HG03060 (cell line): ENCODE measurements at regions not wholly inside any gene's neighbourhood (a gene's known extent, or its start where the extent isn't known, plus 50 kb on each side); places are given as distances from the start of the nearest gene placed in this dataset.

ENCODE experiments used
- ATAC-seq: cut with Tn5 transposase; IDR thresholded peaks from one replicate; pipeline ENCODE4 v1.9.1; 2021; ENCODE audit warnings: low read depth, moderate number of reproducible peaks; ENCODE audit not compliant: unreplicated experiment

- ATAC-seq: no peak
These were observed 160.1 kb upstream of the GYPA start for GRCh38 chr4:144300616-144301015.

- no peak for ATAC-seq
These were observed 162.4 kb upstream of the GYPA start for GRCh38 chr4:144302704-144303536.

GRCh38 chr4:144304025-144304424 is 163.5 kb upstream of the GYPA start:
- ATAC-seq: no peak

GRCh38 chr4:144310535-144310934 is 170.0 kb upstream of the GYPA start:
- no peak for ATAC-seq

- ATAC-seq: no peak
These were observed 172.9 kb upstream of the GYPA start for GRCh38 chr4:144313370-144313769.

GRCh38 chr4:144316869-144317268 is 176.4 kb upstream of the GYPA start:
- no peak for ATAC-seq

GRCh38 chr4:144318797-144319196 is 178.3 kb upstream of the GYPA start:
- no peak for ATAC-seq

GRCh38 chr4:144336633-144337032 is 196.1 kb upstream of the GYPA start:
- no peak for ATAC-seq

- no peak for ATAC-seq
These were observed 197.6 kb upstream of the GYPA start for GRCh38 chr4:144338148-144338547.

- no peak for ATAC-seq
These were observed 198.3 kb upstream of the GYPA start for GRCh38 chr4:144338834-144339233.

- no peak for ATAC-seq
These were observed 200.4 kb upstream of the GYPA start for GRCh38 chr4:144340931-144341330.

GRCh38 chr4:144342949-144343760 is 202.6 kb upstream of the GYPA start:
- no peak for ATAC-seq

- no peak for ATAC-seq
These were observed 206.6 kb upstream of the GYPA start for GRCh38 chr4:144347121-144347520.

GRCh38 chr4:144350706-144351105 is 210.2 kb upstream of the GYPA start:
- ATAC-seq: no peak

- ATAC-seq: no peak
These were observed 210.8 kb upstream of the GYPA start for GRCh38 chr4:144351306-144351705.

GRCh38 chr4:144353292-144353691 is 212.8 kb upstream of the GYPA start:
- ATAC-seq: no peak

- ATAC-seq: peak; percentile 99
These were observed 215.6 kb upstream of the GYPA start for GRCh38 chr4:144355811-144356757.

GRCh38 chr4:144356941-144357381 is 216.4 kb upstream of the GYPA start:
- no peak for ATAC-seq

- no peak for ATAC-seq
These were observed 217.5 kb upstream of the GYPA start for GRCh38 chr4:144357975-144358374.

GRCh38 chr4:144360146-144360793 is 219.8 kb upstream of the GYPA start:
- no peak for ATAC-seq
